GM12874 (cell line): ENCODE measurements at regions not wholly inside any gene's neighbourhood (a gene's known extent, or its start where the extent isn't known, plus 50 kb on each side); places are given as distances from the start of the nearest gene placed in this dataset.

Experiments used
- CTCF ChIP-seq: IDR thresholded peaks from 2 replicates; pipeline ENCODE4 v1.5.1; 2011; ENCODE audit warnings: low read depth, mild to moderate bottlenecking, control low read depth, low read length, moderate library complexity; ENCODE audit not compliant: insufficient read depth

- TF ChIP-seq CTCF, result no peak
Measured at GRCh38 chr20:11368965-11369711, 548.6 kb upstream of the BTBD3 start.

- TF ChIP-seq CTCF, result no peak
Measured at GRCh38 chr20:11371831-11372230, 545.9 kb upstream of the BTBD3 start.

- TF ChIP-seq CTCF, result no peak
Measured at GRCh38 chr20:11372876-11373790, 544.6 kb upstream of the BTBD3 start.

GRCh38 chr20:11375335-11375734, 542.4 kb upstream of the BTBD3 start:
- TF ChIP-seq CTCF, result no peak

GRCh38 chr20:11375966-11376365, 541.7 kb upstream of the BTBD3 start:
- TF ChIP-seq CTCF, result no peak

- no peak for TF ChIP-seq CTCF
Measured at GRCh38 chr20:11376420-11376819, 541.3 kb upstream of the BTBD3 start.

- TF ChIP-seq CTCF, result no peak
Measured at GRCh38 chr20:11376998-11377397, 540.7 kb upstream of the BTBD3 start.
